B cell (primary cell): ENCODE measurements at regions not wholly inside any gene's neighbourhood (a gene's known extent, or its start where the extent isn't known, plus 50 kb on each side); places are given as distances from the start of the nearest gene placed in this dataset.

Experiments
- ATAC-seq: fragments of 200-7000 bp; cut with Tn5 transposase; one replicate; pipeline ENCODE4 v1.10.0; 2021; ENCODE audit warnings: low read depth, mild to moderate bottlenecking, moderate number of reproducible peaks, moderate library complexity
- CTCF ChIA-PET: fragments of 350-600 bp; sonication (Branson Sonifier 250); formaldehyde crosslinking; loops from one replicate; lab custom pipeline; 2021; ENCODE audit warnings: antibody characterized with exemption, inconsistent platforms; lab: Charles Lee
- POLR2A ChIA-PET: fragments of 350-600 bp; sonication (Branson Sonifier 250); formaldehyde crosslinking; loops from one replicate; lab custom pipeline; 2021; ENCODE audit warnings: antibody characterized with exemption; lab: Charles Lee
- DNase-seq: peaks from one replicate; pipeline ENCODE4 v3.0.0; 2013
- H2AFZ ChIP-seq: 2 replicates; pipeline ENCODE4 v1.6.1; 2012; ENCODE audit warnings: mild to moderate bottlenecking, low read depth, low read length; ENCODE audit not compliant: insufficient read depth, poor library complexity, severe bottlenecking
- H3K27ac ChIP-seq, 2 donors: 1 replicate in 1 of 2; 2 replicates in 1 of 2; pipeline ENCODE4 v1.5.1; 2012 to 2013; ENCODE audit warnings: low read length in 2 of 2, mild to moderate bottlenecking in 2 of 2, moderate library complexity in 1 of 2
- H3K27me3 ChIP-seq, 4 experiments: fragments of 200-600 bp in 1 of 4; sonication (generic) in 1 of 4; replicated peaks in 1 of 4; 1 replicate in 2 of 4; 2 replicates in 2 of 4; pipeline versions ENCODE4 v1.6.1 to v1.7.0; 2013 to 2016; ENCODE audit warnings: low read length in 3 of 4, mild to moderate bottlenecking in 2 of 4, mixed read lengths in 1 of 4, moderate library complexity in 1 of 4; ENCODE audit not compliant: insufficient read depth in 4 of 4, control insufficient read depth in 3 of 4; ENCODE audit errors: control extremely low read depth in 1 of 4
- H3K36me3 ChIP-seq, 2 experiments: replicated peaks in 1 of 2; 1 replicate in 1 of 2; 2 replicates in 1 of 2; pipeline versions ENCODE4 v1.6.1 to v1.7.1; 2013; ENCODE audit warnings: low read length in 1 of 2; ENCODE audit not compliant: insufficient read depth in 2 of 2, control insufficient read depth in 1 of 2; ENCODE audit errors: control extremely low read depth in 1 of 2, extremely low read depth in 1 of 2
- H3K4me1 ChIP-seq, 2 donors: fragments of 200-600 bp in 1 of 2; sonication (generic) in 1 of 2; 1 replicate in 1 of 2; 2 replicates in 1 of 2; pipeline versions ENCODE4 v1.5.1 to v1.6.1; 2013 to 2017; ENCODE audit warnings: low read length in 2 of 2; ENCODE audit not compliant: control insufficient read depth in 2 of 2, insufficient read depth in 2 of 2
- H3K4me2 ChIP-seq: replicated peaks from 2 replicates; pipeline ENCODE3; 2012; ENCODE audit warnings: mild to moderate bottlenecking, low read depth, low read length; ENCODE audit not compliant: poor library complexity, severe bottlenecking
- H3K4me3 ChIP-seq, 5 experiments: fragments of 200-600 bp in 1 of 5; sonication (generic) in 1 of 5; 1 replicate in 3 of 5; 2 replicates in 2 of 5; pipeline versions ENCODE4 v1.5.1 to v1.7.0; 2011 to 2016; ENCODE audit warnings: low read length in 4 of 5, mild to moderate bottlenecking in 4 of 5, low read depth in 2 of 5, control low read depth in 1 of 5, moderate library complexity in 1 of 5; ENCODE audit not compliant: insufficient read depth in 1 of 5; ENCODE audit errors: control extremely low read depth in 1 of 5, extremely low read depth in 1 of 5
- H3K79me2 ChIP-seq: fragments of 200-600 bp; sonication (generic); one replicate; pipeline ENCODE4 v1.6.0; 2016; ENCODE audit warnings: low read length; ENCODE audit not compliant: control insufficient read depth, insufficient read depth
- H3K9ac ChIP-seq: fragments of 200-600 bp; sonication (generic); 2 replicates; pipeline ENCODE4 v1.6.1; 2017; ENCODE audit warnings: mild to moderate bottlenecking, low read length, moderate library complexity
- H3K9me3 ChIP-seq, 3 donors: one replicate each; pipeline versions ENCODE4 v1.6.1 to v1.7.1; 2013; ENCODE audit warnings: low read length in 2 of 3; ENCODE audit not compliant: control insufficient read depth in 2 of 3, insufficient read depth in 1 of 3; ENCODE audit errors: control extremely low read depth in 1 of 3
- H4K20me1 ChIP-seq: 2 replicates; pipeline ENCODE4 v1.6.0; 2012; ENCODE audit warnings: mild to moderate bottlenecking, low read length; ENCODE audit not compliant: insufficient read depth, control insufficient read depth, poor library complexity, severe bottlenecking
- H3K27ac Mint-ChIP-seq: one replicate; pipeline ENCODE4 v1.8.0; 2021; ENCODE audit warnings: mixed read lengths
- H3K27me3 Mint-ChIP-seq: one replicate; pipeline ENCODE4 v1.8.0; 2021; ENCODE audit warnings: mixed read lengths
- H3K4me1 Mint-ChIP-seq: one replicate; pipeline ENCODE4 v1.8.0; 2021; ENCODE audit warnings: mixed read lengths
- H3K4me3 Mint-ChIP-seq: one replicate; pipeline ENCODE4 v1.8.0; 2021; ENCODE audit warnings: mixed read lengths
- H3K9me3 Mint-ChIP-seq: one replicate; pipeline ENCODE4 v1.8.0; 2022; ENCODE audit warnings: mixed read lengths; ENCODE audit not compliant: insufficient read depth
- EZH2 ChIP-seq: IDR thresholded peaks from 2 replicates; pipeline ENCODE4 v1.6.1; 2012; ENCODE audit warnings: borderline replicate concordance, low read depth, mild to moderate bottlenecking, moderate library complexity, low read length; ENCODE audit not compliant: insufficient read depth, poor library complexity, severe bottlenecking
- WGBS: methylation state at CpG from one replicate; pipeline ENCODE4 v1.1.5; 2013; ENCODE audit warnings: missing lambda C conversion rate; ENCODE audit not compliant: insufficient coverage; 5-methylcytosine and 5-hydroxymethylcytosine counted together
- intact Hi-C: fragments of 100-400 bp; cut with micrococcal nuclease; formaldehyde crosslinking; loops from one replicate; pipeline ENCODE4 v1.10.0; 2022
- TF ChIP-seq, protein P1 (sequence below): fragments of 200-600 bp; IDR thresholded peaks from one replicate; pipeline ENCODE4 v1.8.0; 2022; ENCODE audit warnings: antibody characterized with exemption, mild to moderate bottlenecking

DNA sequence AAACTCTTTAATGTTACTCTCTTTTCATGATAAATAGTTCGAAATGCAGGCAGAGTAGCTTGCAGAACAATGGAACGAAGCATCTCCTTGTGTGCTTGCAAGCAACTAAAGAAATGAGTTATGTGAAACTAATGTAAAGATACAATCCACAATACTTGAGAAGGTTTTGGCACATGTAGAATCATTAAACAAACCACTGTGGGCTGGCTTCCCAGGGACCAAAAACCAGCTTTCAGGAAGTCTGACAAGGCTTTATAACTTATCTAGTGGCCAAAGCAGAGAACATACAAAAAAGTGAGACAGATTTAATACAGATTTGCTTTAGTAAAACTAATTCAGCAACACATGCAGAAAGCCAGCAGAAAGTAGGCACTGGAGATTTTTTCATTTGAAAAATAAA lies 1673.8 kb upstream of the AGA start:
- POLR2A ChIA-PET, result no interaction called here
- CTCF ChIA-PET, result no interaction called here
- H3K4me2 ChIP-seq, result no peak overlapping the region
- H3K9me3 ChIP-seq, result no peaks in the 10 kb centered on the region
- H3K9ac ChIP-seq, result no peak overlapping the region
- DNase-seq (no peak), ATAC-seq (no peak)
- Mint-ChIP-seq H3K9me3 (peaks cover 6% of the 10 kb centered on the region), H3K27ac (no peak overlapping the region), H3K27me3 (no peaks in the 10 kb centered on the region), H3K4me1 (no peaks in the 10 kb centered on the region), H3K4me3 (no peak overlapping the region)
- no peak overlapping the region for H3K4me3 ChIP-seq
- H2AFZ ChIP-seq, result no peak overlapping the region
- TF ChIP-seq EZH2, result no peak
- TF ChIP-seq, protein P1, sequence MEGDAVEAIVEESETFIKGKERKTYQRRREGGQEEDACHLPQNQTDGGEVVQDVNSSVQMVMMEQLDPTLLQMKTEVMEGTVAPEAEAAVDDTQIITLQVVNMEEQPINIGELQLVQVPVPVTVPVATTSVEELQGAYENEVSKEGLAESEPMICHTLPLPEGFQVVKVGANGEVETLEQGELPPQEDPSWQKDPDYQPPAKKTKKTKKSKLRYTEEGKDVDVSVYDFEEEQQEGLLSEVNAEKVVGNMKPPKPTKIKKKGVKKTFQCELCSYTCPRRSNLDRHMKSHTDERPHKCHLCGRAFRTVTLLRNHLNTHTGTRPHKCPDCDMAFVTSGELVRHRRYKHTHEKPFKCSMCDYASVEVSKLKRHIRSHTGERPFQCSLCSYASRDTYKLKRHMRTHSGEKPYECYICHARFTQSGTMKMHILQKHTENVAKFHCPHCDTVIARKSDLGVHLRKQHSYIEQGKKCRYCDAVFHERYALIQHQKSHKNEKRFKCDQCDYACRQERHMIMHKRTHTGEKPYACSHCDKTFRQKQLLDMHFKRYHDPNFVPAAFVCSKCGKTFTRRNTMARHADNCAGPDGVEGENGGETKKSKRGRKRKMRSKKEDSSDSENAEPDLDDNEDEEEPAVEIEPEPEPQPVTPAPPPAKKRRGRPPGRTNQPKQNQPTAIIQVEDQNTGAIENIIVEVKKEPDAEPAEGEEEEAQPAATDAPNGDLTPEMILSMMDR, result no peak
- H3K27ac ChIP-seq, result no peak overlapping the region
- no peaks in the 10 kb centered on the region for H3K27me3 ChIP-seq
- no peaks in the 10 kb centered on the region for H3K36me3 ChIP-seq
- no peaks in the 10 kb centered on the region for H3K79me2 ChIP-seq
- no peaks in the 10 kb centered on the region for H3K4me1 ChIP-seq
- no CpG with 5 or more reads among the region's 2 CpGs for WGBS
- intact Hi-C loops, result no loop called here
- no peaks in the 10 kb centered on the region for H4K20me1 ChIP-seq

GRCh38 chr4:179116581-179116980 lies 1674.3 kb upstream of the AGA start:
- Mint-ChIP-seq H3K4me3 (no peak overlapping the region), H3K9me3 (peaks cover 6% of the 10 kb centered on the region), H3K27ac (no peak overlapping the region), H3K27me3 (no peaks in the 10 kb centered on the region), H3K4me1 (no peaks in the 10 kb centered on the region)
- 57% methylated on average over 2 of the region's 2 CpGs for WGBS
- H3K9ac ChIP-seq, result no peak overlapping the region
- no peak overlapping the region for H3K4me2 ChIP-seq
- H4K20me1 ChIP-seq, result no peaks in the 10 kb centered on the region
- DNase-seq (no peak), ATAC-seq (no peak)
- no peak overlapping the region for H3K4me3 ChIP-seq
- POLR2A ChIA-PET, result no interaction called here
- no peak overlapping the region for H2AFZ ChIP-seq
- intact Hi-C loops, result no loop called here
- H3K36me3 ChIP-seq, result no peaks in the 10 kb centered on the region
- H3K27ac ChIP-seq, result no peak overlapping the region
- no peaks in the 10 kb centered on the region for H3K27me3 ChIP-seq
- no peaks in the 10 kb centered on the region for H3K79me2 ChIP-seq
- CTCF ChIA-PET, result no interaction called here
- TF ChIP-seq EZH2, result no peak
- TF ChIP-seq, protein P1, result no peak
- H3K9me3 ChIP-seq, result no peaks in the 10 kb centered on the region
- H3K4me1 ChIP-seq, result no peaks in the 10 kb centered on the region
